HG03457 (cell line): ENCODE measurements at regions not wholly inside any gene's neighbourhood (a gene's known extent, or its start where the extent isn't known, plus 50 kb on each side); places are given as distances from the start of the nearest gene placed in this dataset.

Experiments
- ATAC-seq: cut with Tn5 transposase; IDR thresholded peaks from one replicate; pipeline ENCODE4 v1.9.1; 2021; ENCODE audit warnings: moderate number of reproducible peaks; ENCODE audit not compliant: unreplicated experiment

GRCh38 chr2:163370169-163370886, 365.5 kb downstream of the FIGN start:
- no peak for ATAC-seq

- no peak for ATAC-seq
These were observed 366.7 kb downstream of the FIGN start for GRCh38 chr2:163369111-163369510.

- no peak for ATAC-seq
These were observed 367.2 kb downstream of the FIGN start for GRCh38 chr2:163368655-163369054.

- no peak for ATAC-seq
These were observed 367.8 kb downstream of the FIGN start for GRCh38 chr2:163367825-163368582.

GRCh38 chr2:163364736-163365135, 371.1 kb downstream of the FIGN start:
- no peak for ATAC-seq

GRCh38 chr2:163353551-163353950, 382.3 kb downstream of the FIGN start:
- ATAC-seq, result no peak

- no peak for ATAC-seq
These were observed 383.8 kb downstream of the FIGN start for GRCh38 chr2:163351966-163352365.

GRCh38 chr2:163351143-163351542, 384.7 kb downstream of the FIGN start:
- ATAC-seq, result no peak

- no peak for ATAC-seq
These were observed 386.9 kb downstream of the FIGN start for GRCh38 chr2:163348857-163349380.

- ATAC-seq, result no peak
These were observed 387.6 kb downstream of the FIGN start for GRCh38 chr2:163347982-163348856.

- ATAC-seq, result no peak
These were observed 389.8 kb downstream of the FIGN start for GRCh38 chr2:163345795-163346573.

- ATAC-seq, result no peak
These were observed 392.5 kb downstream of the FIGN start for GRCh38 chr2:163343316-163343715.

GRCh38 chr2:163341426-163341825, 394.4 kb downstream of the FIGN start:
- ATAC-seq, result no peak

GRCh38 chr2:163338270-163338669, 397.5 kb downstream of the FIGN start:
- ATAC-seq, result no peak

GRCh38 chr2:163324677-163325076, 411.1 kb downstream of the FIGN start:
- no peak for ATAC-seq

GRCh38 chr2:163319006-163319405, 416.8 kb downstream of the FIGN start:
- no peak for ATAC-seq

- ATAC-seq, result no peak
These were observed 421.1 kb downstream of the FIGN start for GRCh38 chr2:163314712-163315111.

- no peak for ATAC-seq
These were observed 423.1 kb downstream of the FIGN start for GRCh38 chr2:163312713-163313112.

GRCh38 chr2:163306647-163307046, 429.2 kb downstream of the FIGN start:
- ATAC-seq, result no peak

- no peak for ATAC-seq
These were observed 433.7 kb downstream of the FIGN start for GRCh38 chr2:163302141-163302540.
